ENCODE measurements at regions not wholly inside any gene's neighbourhood (a gene's known extent, or its start where the extent isn't known, plus 50 kb on each side); places are given as distances from the start of the nearest gene placed in this dataset.
A peak's percentile ranks its signal among the peaks of the same experiment; 100 is the strongest.

- Histone ChIP-seq H3K4me1 (no peaks in the 10 kb centered on the region), H3K4me3 (no peak overlapping the region), H3K27me3 (no peaks in the 10 kb centered on the region), H3K9me3 (no peaks in the 10 kb centered on the region), H3K27ac (no peak overlapping the region), H3K36me3 (no peaks in the 10 kb centered on the region)
- intact Hi-C loops (cut with DNase I; ENCODE audit: low total_unique reads) (no loop called here), in situ Hi-C loops (cut with MboI; ENCODE audit: low pct_ligation_motif_present in 1 of 4, low pct_unique_long_range_greater_than_20kb in 1 of 4, low sequenced_read_pairs in 3 of 4) (no loop called here)
- 29 to 38% methylated on average over 9 of the region's 9 CpGs for WGBS, 2 donors (ENCODE audit: low coverage in 1 of 2)
- DNase-seq: no peak
- TF ChIP-seq EP300 (IDR thresholded peaks at IDR 0.05; ENCODE audit: low read depth) (no peak), POLR2A (IDR thresholded peaks at IDR 0.05) (no peak), POLR2AphosphoS5 (IDR thresholded peaks at IDR 0.05) (no peak), CTCF (IDR thresholded peaks at IDR 0.05) (peak in 4 of 5 experiments; percentile 25 to 49 (median 38))
Measured at GRCh38 chr13:70960841-70961443, 852.7 kb upstream of the KLHL1 start.

GRCh38 chr13:70959035-70959775 is 851.0 kb upstream of the KLHL1 start:
- Histone ChIP-seq H3K36me3 (no peaks in the 10 kb centered on the region), H3K9me3 (no peaks in the 10 kb centered on the region), H3K4me3 (no peak overlapping the region), H3K4me1 (no peaks in the 10 kb centered on the region), H3K27me3 (no peaks in the 10 kb centered on the region), H3K27ac (no peak overlapping the region)
- in situ Hi-C loops (cut with MboI; ENCODE audit: low pct_ligation_motif_present in 1 of 4, low pct_unique_long_range_greater_than_20kb in 1 of 4, low sequenced_read_pairs in 3 of 4): no loop called here
- 83 to 88% methylated on average over 4 of the region's 4 CpGs for WGBS, 2 donors (ENCODE audit: low coverage in 1 of 2)
- no peak for DNase-seq
- intact Hi-C loops (cut with DNase I; ENCODE audit: low total_unique reads): no loop called here
- TF ChIP-seq CTCF (IDR thresholded peaks at IDR 0.05) (no peak), POLR2A (IDR thresholded peaks at IDR 0.05) (no peak), EP300 (IDR thresholded peaks at IDR 0.05; ENCODE audit: low read depth) (no peak), POLR2AphosphoS5 (IDR thresholded peaks at IDR 0.05) (no peak)

- Histone ChIP-seq H3K27ac (no peak overlapping the region), H3K9me3 (no peaks in the 10 kb centered on the region), H3K4me3 (no peak overlapping the region), H3K27me3 (no peaks in the 10 kb centered on the region), H3K36me3 (no peaks in the 10 kb centered on the region), H3K4me1 (no peaks in the 10 kb centered on the region)
- in situ Hi-C loops (cut with MboI; ENCODE audit: low pct_ligation_motif_present in 1 of 4, low pct_unique_long_range_greater_than_20kb in 1 of 4, low sequenced_read_pairs in 3 of 4): no loop called here
- no peak for TF ChIP-seq EP300 (IDR thresholded peaks at IDR 0.05; ENCODE audit: low read depth)
- TF ChIP-seq CTCF (IDR thresholded peaks at IDR 0.05): no peak
- TF ChIP-seq POLR2AphosphoS5 (IDR thresholded peaks at IDR 0.05): no peak
- TF ChIP-seq POLR2A (IDR thresholded peaks at IDR 0.05): no peak
- DNase-seq: no peak
- WGBS, 2 donors (ENCODE audit: low coverage in 1 of 2): 50 to 78% methylated on average over 1 of the region's 1 CpG
- intact Hi-C loops (cut with DNase I; ENCODE audit: low total_unique reads): no loop called here
Measured at GRCh38 chr13:70955887-70956286, 847.6 kb upstream of the KLHL1 start.

- intact Hi-C loops (cut with DNase I; ENCODE audit: low total_unique reads): no loop called here
- no peak overlapping the region for H3K27ac ChIP-seq
- in situ Hi-C loops (cut with MboI; ENCODE audit: low pct_ligation_motif_present in 1 of 4, low pct_unique_long_range_greater_than_20kb in 1 of 4, low sequenced_read_pairs in 3 of 4): no loop called here
- H3K36me3 ChIP-seq: no peaks in the 10 kb centered on the region
- H3K4me3 ChIP-seq: no peak overlapping the region
- no peaks in the 10 kb centered on the region for H3K9me3 ChIP-seq
- no peaks in the 10 kb centered on the region for H3K4me1 ChIP-seq
- no peaks in the 10 kb centered on the region for H3K27me3 ChIP-seq
- no peak for DNase-seq
- no peak for TF ChIP-seq POLR2AphosphoS5 (IDR thresholded peaks at IDR 0.05)
Measured at GRCh38 chr13:70950664-70951063, 842.4 kb upstream of the KLHL1 start.
